GM23248 (cell line): ENCODE measurements at regions not wholly inside any gene's neighbourhood (a gene's known extent, or its start where the extent isn't known, plus 50 kb on each side); places are given as distances from the start of the nearest gene placed in this dataset.

Experiments
- DNase-seq: peaks from one replicate; pipeline ENCODE4 v3.0.0-alpha.2; 2015
- H2AFZ ChIP-seq: fragments of 200-600 bp; sonication (generic); 2 replicates; pipeline ENCODE4 v1.6.1; 2016; ENCODE audit warnings: antibody characterized with exemption
- H3F3A ChIP-seq: fragments of 200-600 bp; sonication (generic); 2 replicates; pipeline ENCODE4 v1.6.1; 2016; ENCODE audit warnings: mild to moderate bottlenecking, antibody characterized with exemption, mixed run types; ENCODE audit not compliant: insufficient read depth
- H3K27ac ChIP-seq: fragments of 200-600 bp; sonication (generic); 2 replicates; pipeline ENCODE4 v1.5.1; 2016; ENCODE audit warnings: mild to moderate bottlenecking
- H3K27me3 ChIP-seq: fragments of 200-600 bp; sonication (generic); replicated peaks from 2 replicates; pipeline ENCODE4 v1.6.1; 2016; ENCODE audit warnings: mild to moderate bottlenecking; ENCODE audit not compliant: insufficient read depth
- H3K36me3 ChIP-seq: fragments of 200-600 bp; sonication (generic); 2 replicates; pipeline ENCODE4 v1.6.1; 2016; ENCODE audit warnings: low read depth, mild to moderate bottlenecking
- H3K4me1 ChIP-seq: fragments of 200-600 bp; sonication (generic); 2 replicates; pipeline ENCODE4 v1.6.1; 2016; ENCODE audit warnings: mild to moderate bottlenecking; ENCODE audit not compliant: insufficient read depth
- H3K4me2 ChIP-seq: fragments of 200-600 bp; sonication (generic); one replicate; pipeline ENCODE4 v1.6.1; 2016; ENCODE audit warnings: mild to moderate bottlenecking; ENCODE audit not compliant: unreplicated experiment
- H3K4me3 ChIP-seq: fragments of 200-600 bp; sonication (generic); 2 replicates; pipeline ENCODE4 v1.5.1; 2016; ENCODE audit warnings: mild to moderate bottlenecking
- H3K79me2 ChIP-seq: fragments of 200-600 bp; sonication (generic); 2 replicates; pipeline ENCODE4 v1.6.1; 2016; ENCODE audit warnings: mild to moderate bottlenecking; ENCODE audit not compliant: insufficient read depth
- H3K9ac ChIP-seq: fragments of 200-600 bp; sonication (generic); 2 replicates; pipeline ENCODE4 v1.6.1; 2016; ENCODE audit warnings: mild to moderate bottlenecking
- H3K9me2 ChIP-seq: fragments of 200-600 bp; sonication (generic); 2 replicates; pipeline ENCODE4 v1.6.1; 2016; ENCODE audit warnings: mixed run types, mild to moderate bottlenecking, moderate library complexity; ENCODE audit not compliant: insufficient read depth
- H3K9me3 ChIP-seq: fragments of 200-600 bp; sonication (generic); one replicate; pipeline ENCODE4 v1.6.1; 2017; ENCODE audit warnings: low read depth
- H4K20me1 ChIP-seq: fragments of 200-600 bp; sonication (generic); 2 replicates; pipeline ENCODE4 v1.6.0; 2016; ENCODE audit not compliant: insufficient read depth
- EZH2 ChIP-seq: fragments of 200-600 bp; sonication (generic); IDR thresholded peaks from 2 replicates; pipeline ENCODE4 v1.6.1; 2018; ENCODE audit warnings: antibody characterized with exemption, mild to moderate bottlenecking; ENCODE audit not compliant: insufficient read depth, poor library complexity, severe bottlenecking
- EZH2phosphoT487 ChIP-seq: fragments of 200-600 bp; sonication (generic); IDR thresholded peaks from 2 replicates; pipeline ENCODE4 v1.6.1; 2018; ENCODE audit warnings: antibody characterized with exemption, moderate library complexity, mild to moderate bottlenecking, low read depth; ENCODE audit not compliant: insufficient read depth
- WGBS, 2 experiments: methylation state at CpG; one replicate each; pipeline ENCODE4 v1.1.6; 2015 to 2017; ENCODE audit warnings: low lambda C conversion rate in 2 of 2, low coverage in 1 of 2; ENCODE audit errors: missing lambda C conversion rate in 2 of 2; 5-methylcytosine and 5-hydroxymethylcytosine counted together
- in situ Hi-C: fragments of 300-500 bp; cut with MboI; formaldehyde crosslinking; loops from 2 replicates; pipeline ENCODE4 v1.15.0; 2020

GRCh38 chr15:57785039-57785438 is 78.5 kb downstream of the POLR2M start:
- in situ Hi-C loops = no loop called here
- WGBS, 2 experiments = 95% methylated on average over 8 of the region's 9 CpGs
- no peak overlapping the region for H3K27ac ChIP-seq

DNA sequence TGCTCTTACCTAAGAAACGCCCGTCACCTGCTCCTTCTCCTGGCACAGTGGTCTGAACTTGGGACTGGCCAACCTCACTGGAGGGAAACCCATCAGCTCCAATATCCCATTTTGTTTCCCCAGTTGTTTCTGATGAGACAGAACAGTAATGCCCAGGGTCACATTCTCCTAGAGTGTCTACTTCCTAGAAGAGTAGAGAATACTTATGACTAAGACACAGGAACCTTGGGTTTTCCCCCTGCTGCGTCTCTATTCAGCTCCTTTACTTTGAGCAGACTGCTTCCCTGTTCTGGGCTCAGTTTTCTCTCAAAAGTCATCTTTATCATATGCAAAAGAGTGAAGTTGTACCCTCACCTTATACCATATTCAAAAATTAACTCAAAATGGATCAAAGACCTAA is 79.4 kb downstream of the POLR2M start:
- H4K20me1 ChIP-seq = no peaks in the 10 kb centered on the region
- no peaks in the 10 kb centered on the region for H3K9me2 ChIP-seq
- no peaks in the 10 kb centered on the region for H3K79me2 ChIP-seq
- H3F3A ChIP-seq = peaks cover 20% of the 10 kb centered on the region
- in situ Hi-C loops = no loop called here
- no peak overlapping the region for H3K4me3 ChIP-seq
- H3K9me3 ChIP-seq = no peaks in the 10 kb centered on the region
- H3K36me3 ChIP-seq = no peaks in the 10 kb centered on the region
- H2AFZ ChIP-seq = no peak overlapping the region
- H3K27me3 ChIP-seq = no peaks in the 10 kb centered on the region
- no peak overlapping the region for H3K27ac ChIP-seq
- H3K9ac ChIP-seq = no peak overlapping the region
- no peak overlapping the region for H3K4me2 ChIP-seq
- WGBS, 2 experiments = 90 to 93% methylated on average over 3 of the region's 3 CpGs
- DNase-seq = no peak
- no peak for TF ChIP-seq EZH2phosphoT487
- H3K4me1 ChIP-seq = peaks cover 19% of the 10 kb centered on the region

More at GRCh38 chr15:57785039-57785438, 78.5 kb downstream of the POLR2M start:
- TF ChIP-seq EZH2phosphoT487 (no peak), EZH2 (no peak)
- Histone ChIP-seq H4K20me1 (no peaks in the 10 kb centered on the region), H3K79me2 (no peaks in the 10 kb centered on the region), H3K9me3 (no peaks in the 10 kb centered on the region), H3K9me2 (no peaks in the 10 kb centered on the region), H3K36me3 (no peaks in the 10 kb centered on the region), H3K4me2 (no peak overlapping the region), H3K9ac (no peak overlapping the region), H3K4me1 (peaks cover 19% of the 10 kb centered on the region), H3K4me3 (no peak overlapping the region), H2AFZ (peak overlapping the region; percentile 88; the same call in 1 of the 2 replicates), H3K27me3 (no peaks in the 10 kb centered on the region), H3F3A (peaks cover 20% of the 10 kb centered on the region)
- no peak for DNase-seq

GRCh38 chr15:57789225-57789624 is 82.7 kb downstream of the POLR2M start:
- WGBS, 2 experiments = 58 to 85% methylated on average over 2 of the region's 2 CpGs
- Histone ChIP-seq H3F3A (peaks cover 4% of the 10 kb centered on the region; the same call in 1 of the 2 replicates), H4K20me1 (no peaks in the 10 kb centered on the region), H3K4me1 (peaks cover 6% of the 10 kb centered on the region), H3K27me3 (peaks cover 6% of the 10 kb centered on the region; the same call in 1 of the 2 replicates), H3K27ac (no peak overlapping the region), H3K9ac (no peak overlapping the region), H3K9me3 (no peaks in the 10 kb centered on the region), H3K4me2 (no peak overlapping the region), H3K9me2 (no peaks in the 10 kb centered on the region), H3K36me3 (no peaks in the 10 kb centered on the region), H3K4me3 (no peak overlapping the region), H2AFZ (no peak overlapping the region), H3K79me2 (no peaks in the 10 kb centered on the region)
- in situ Hi-C loops = no loop called here
- TF ChIP-seq EZH2 (no peak), EZH2phosphoT487 (no peak)
- DNase-seq = no peak

DNA sequence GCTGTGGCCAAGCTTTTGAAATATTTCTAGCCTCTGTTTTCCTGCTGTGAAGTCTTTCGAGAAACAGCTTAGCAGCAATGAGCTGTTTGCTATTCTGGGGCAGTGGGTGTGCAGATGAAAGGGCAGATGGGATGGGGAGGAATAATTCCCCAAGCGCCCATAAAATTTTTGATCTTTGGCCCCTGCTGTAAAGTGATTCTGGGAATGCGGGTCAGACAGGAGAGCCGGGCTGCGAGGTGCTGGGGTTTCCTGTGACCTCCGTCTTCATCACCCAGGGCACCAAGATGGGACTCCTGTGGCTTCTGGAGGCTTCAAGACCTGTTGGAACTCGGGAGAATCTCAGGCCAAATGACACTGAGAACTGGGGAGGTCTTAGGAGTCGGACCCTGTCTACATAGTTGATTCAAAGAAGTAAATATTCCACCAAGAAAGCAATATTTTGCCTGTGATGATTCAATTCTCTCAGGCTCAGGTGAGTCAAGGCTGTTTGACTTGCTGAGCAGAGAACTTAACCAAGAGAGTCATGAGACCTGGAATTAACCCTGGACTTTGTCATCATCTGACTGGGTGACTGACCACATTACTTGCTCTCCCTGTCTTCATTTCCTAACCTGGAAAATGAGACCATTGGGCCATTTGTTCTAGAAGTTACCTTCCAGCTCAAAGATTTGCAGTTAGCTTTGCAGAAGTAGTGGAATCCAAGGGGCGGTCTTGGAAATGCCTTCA is 86.4 kb downstream of the POLR2M start:
- Histone ChIP-seq H3K4me2 (no peak overlapping the region), H3K4me1 (no peaks in the 10 kb centered on the region), H3K9me2 (no peaks in the 10 kb centered on the region), H3K79me2 (no peaks in the 10 kb centered on the region), H3K36me3 (no peaks in the 10 kb centered on the region), H3K9me3 (no peaks in the 10 kb centered on the region), H3K4me3 (no peak overlapping the region), H2AFZ (no peak overlapping the region), H3K9ac (no peak overlapping the region), H4K20me1 (no peaks in the 10 kb centered on the region), H3F3A (no peaks in the 10 kb centered on the region), H3K27ac (no peak overlapping the region), H3K27me3 (peaks cover 6% of the 10 kb centered on the region; the same call in 1 of the 2 replicates)
- in situ Hi-C loops = no loop called here
- 66 to 73% methylated on average over 9 of the region's 9 CpGs for WGBS, 2 experiments
- TF ChIP-seq EZH2 = no peak
- TF ChIP-seq EZH2phosphoT487 = no peak
- DNase-seq = peak; percentile 11

DNA sequence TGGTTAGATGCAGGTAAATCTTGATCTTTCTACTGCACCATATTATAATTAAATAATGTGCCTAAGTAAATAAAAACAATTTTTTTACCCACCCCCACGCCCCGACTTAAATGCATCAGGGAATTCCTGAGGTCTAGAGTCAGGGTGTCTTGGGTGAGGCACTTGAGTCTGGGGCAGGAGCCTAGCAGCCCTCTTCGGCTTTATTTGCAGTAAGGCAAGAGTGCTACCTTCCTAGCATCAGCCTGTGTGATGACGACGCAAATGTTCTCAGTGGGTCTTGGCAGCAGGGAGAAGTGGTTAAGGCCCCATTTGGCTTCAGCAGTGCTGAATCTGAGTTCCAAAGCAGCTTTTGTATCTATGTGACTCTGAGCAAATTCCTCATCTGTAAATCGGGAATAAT is 88.7 kb downstream of the POLR2M start:
- Histone ChIP-seq H2AFZ (no peak overlapping the region), H3K9ac (no peak overlapping the region), H4K20me1 (no peaks in the 10 kb centered on the region), H3K4me1 (no peaks in the 10 kb centered on the region), H3K4me3 (no peak overlapping the region), H3K4me2 (no peak overlapping the region), H3K9me3 (no peaks in the 10 kb centered on the region), H3K27me3 (peaks cover 6% of the 10 kb centered on the region; the same call in 1 of the 2 replicates), H3K79me2 (no peaks in the 10 kb centered on the region), H3K27ac (no peak overlapping the region), H3K9me2 (no peaks in the 10 kb centered on the region), H3F3A (no peaks in the 10 kb centered on the region), H3K36me3 (no peaks in the 10 kb centered on the region)
- DNase-seq = no peak
- WGBS, 2 experiments = 49 to 66% methylated on average over 6 of the region's 6 CpGs
- TF ChIP-seq EZH2phosphoT487 = no peak
- no peak for TF ChIP-seq EZH2
- in situ Hi-C loops = no loop called here
